ENCODE measurements at regions not wholly inside any gene's neighbourhood (a gene's known extent, or its start where the extent isn't known, plus 50 kb on each side); places are given as distances from the start of the nearest gene placed in this dataset.

DNA sequence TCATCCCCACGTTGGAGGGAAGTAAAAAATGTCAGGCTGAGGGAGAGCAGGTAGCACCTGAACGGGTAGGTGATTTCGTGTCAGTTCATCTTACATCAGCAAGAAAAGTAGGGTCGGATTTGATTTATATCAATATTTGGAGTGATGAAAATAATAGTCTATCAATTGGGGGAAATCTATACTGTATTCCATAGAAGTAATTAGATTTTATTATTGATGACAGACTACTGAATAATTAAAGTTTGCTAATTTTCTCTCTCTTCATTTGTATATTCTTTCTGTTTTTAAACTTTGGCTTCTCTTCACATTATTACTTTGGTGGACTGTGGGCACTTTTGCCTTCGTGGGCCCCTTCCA, 78.4 kb downstream of the OLIG3 start:
- TF ChIP-seq, protein P1, sequence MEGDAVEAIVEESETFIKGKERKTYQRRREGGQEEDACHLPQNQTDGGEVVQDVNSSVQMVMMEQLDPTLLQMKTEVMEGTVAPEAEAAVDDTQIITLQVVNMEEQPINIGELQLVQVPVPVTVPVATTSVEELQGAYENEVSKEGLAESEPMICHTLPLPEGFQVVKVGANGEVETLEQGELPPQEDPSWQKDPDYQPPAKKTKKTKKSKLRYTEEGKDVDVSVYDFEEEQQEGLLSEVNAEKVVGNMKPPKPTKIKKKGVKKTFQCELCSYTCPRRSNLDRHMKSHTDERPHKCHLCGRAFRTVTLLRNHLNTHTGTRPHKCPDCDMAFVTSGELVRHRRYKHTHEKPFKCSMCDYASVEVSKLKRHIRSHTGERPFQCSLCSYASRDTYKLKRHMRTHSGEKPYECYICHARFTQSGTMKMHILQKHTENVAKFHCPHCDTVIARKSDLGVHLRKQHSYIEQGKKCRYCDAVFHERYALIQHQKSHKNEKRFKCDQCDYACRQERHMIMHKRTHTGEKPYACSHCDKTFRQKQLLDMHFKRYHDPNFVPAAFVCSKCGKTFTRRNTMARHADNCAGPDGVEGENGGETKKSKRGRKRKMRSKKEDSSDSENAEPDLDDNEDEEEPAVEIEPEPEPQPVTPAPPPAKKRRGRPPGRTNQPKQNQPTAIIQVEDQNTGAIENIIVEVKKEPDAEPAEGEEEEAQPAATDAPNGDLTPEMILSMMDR (IDR thresholded peaks at IDR 0.05): peak; percentile 9
- no peak for DNase-seq
- Mint-ChIP-seq H3K27me3 (no peaks in the 10 kb centered on the region), H3K4me1 (ENCODE audit: low read depth) (peaks cover 8% of the 10 kb centered on the region), H3K9me3 (no peaks in the 10 kb centered on the region), H3K4me3 (peak overlapping the region; percentile 72), H3K36me3 (ENCODE audit: low read depth) (no peaks in the 10 kb centered on the region), H3K27ac (no peak overlapping the region)
- CTCF ChIA-PET: interaction anchor here (0.7 to 4.8 kb wide), 32 partner anchors 8 to 339 kb away, joined by 3 to 46 read pairs (median 5); no protein-coding TSS in a partner anchor
- intact Hi-C loops (cut with micrococcal nuclease): loop anchor here (1.0 kb wide), 1 partner anchor 74 kb away; no protein-coding TSS in a partner anchor
- POLR2A ChIA-PET: interaction anchor here (0.7 to 0.9 kb wide), 2 partner anchors 9 to 77 kb away, joined by 3 read pairs; no protein-coding TSS in a partner anchor
- no peak for ATAC-seq

DNA sequence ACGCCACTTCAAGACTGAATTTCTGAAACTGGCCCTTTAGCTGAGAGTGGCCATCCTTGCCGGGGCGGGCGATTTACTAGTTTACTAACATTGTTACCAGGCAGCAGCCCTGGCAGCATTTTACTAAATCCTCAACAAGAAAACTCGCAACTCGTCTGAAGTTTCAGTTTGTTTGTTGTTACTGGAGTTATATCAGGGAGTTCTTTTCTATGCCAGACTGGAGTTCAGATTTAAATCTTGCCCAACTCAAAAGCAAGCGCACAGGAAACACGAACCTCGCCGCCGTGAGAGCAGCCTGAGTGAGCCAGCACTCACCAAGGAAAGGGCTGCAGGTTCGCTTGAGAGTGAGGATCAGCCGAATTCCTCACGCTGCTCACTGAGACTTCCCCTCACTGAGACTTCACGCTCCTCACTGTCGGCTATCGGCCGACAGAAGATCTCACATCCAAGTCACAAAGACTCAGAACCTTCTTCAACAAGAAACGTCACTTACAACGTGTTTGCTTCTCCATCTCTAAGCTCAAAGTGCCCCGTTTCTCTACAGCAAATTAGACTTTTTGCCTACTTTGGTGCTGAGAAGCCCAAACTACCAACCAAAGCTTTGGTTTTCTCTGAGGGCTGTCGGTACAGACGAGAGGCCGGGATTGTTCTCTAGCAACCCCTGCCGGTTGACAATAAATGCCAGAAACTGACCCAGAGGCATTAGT, 78.9 kb downstream of the OLIG3 start:
- Mint-ChIP-seq H3K4me3 (peak overlapping the region; percentile 72), H3K27me3 (no peaks in the 10 kb centered on the region), H3K27ac (peak overlapping the region; percentile 58), H3K4me1 (ENCODE audit: low read depth) (peaks cover 8% of the 10 kb centered on the region), H3K9me3 (no peaks in the 10 kb centered on the region), H3K36me3 (ENCODE audit: low read depth) (no peaks in the 10 kb centered on the region)
- DNase-seq (peak; percentile 76), ATAC-seq (peak; percentile 97)
- intact Hi-C loops (cut with micrococcal nuclease): loop anchor here (1.0 kb wide), 1 partner anchor 73 kb away; no protein-coding TSS in a partner anchor
- ChIA-PET CTCF (interaction anchor here (0.6 to 4.8 kb wide), 36 partner anchors 8 to 338 kb away, joined by 3 to 46 read pairs (median 5); no protein-coding TSS in a partner anchor), POLR2A (interaction anchor here (0.7 to 0.9 kb wide), 2 partner anchors 9 to 76 kb away, joined by 3 read pairs; no protein-coding TSS in a partner anchor)
- TF ChIP-seq, protein P1 (IDR thresholded peaks at IDR 0.05): peak; percentile 78

DNA sequence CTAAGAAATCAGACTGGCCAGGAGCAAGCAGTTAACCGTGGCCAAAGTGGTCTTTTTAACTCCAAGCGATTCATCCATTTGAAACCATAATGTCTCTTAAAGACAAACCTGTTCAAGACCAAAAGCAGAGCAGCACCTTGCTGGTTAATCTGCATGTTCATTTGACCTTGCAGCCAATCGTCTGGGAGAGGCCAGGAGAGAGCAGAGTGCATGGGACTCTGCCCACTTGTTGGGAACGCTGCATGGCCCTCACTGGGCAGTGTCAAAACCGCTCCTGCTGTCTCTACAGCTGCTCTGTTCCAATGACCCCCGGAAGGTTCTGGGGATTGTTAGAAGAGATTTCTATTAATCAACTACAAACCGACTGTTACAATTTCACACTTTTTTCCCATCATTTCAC, 79.6 kb downstream of the OLIG3 start:
- ATAC-seq (no peak), DNase-seq (no peak)
- peaks cover 8% of the 10 kb centered on the region for H3K4me1 Mint-ChIP-seq (ENCODE audit: low read depth)
- H3K27me3 Mint-ChIP-seq: no peaks in the 10 kb centered on the region
- TF ChIP-seq, protein P1 (IDR thresholded peaks at IDR 0.05): no peak
- POLR2A ChIA-PET: interaction anchor here (1.5 kb wide), 1 partner anchor 9 kb away, joined by 4 read pairs; no protein-coding TSS in a partner anchor
- intact Hi-C loops (cut with micrococcal nuclease): no loop called here
- CTCF ChIA-PET: interaction anchor here (0.8 to 4.8 kb wide), 17 partner anchors 8 to 175 kb away, joined by 3 to 46 read pairs (median 6); no protein-coding TSS in a partner anchor
- H3K36me3 Mint-ChIP-seq (ENCODE audit: low read depth): no peaks in the 10 kb centered on the region
- H3K9me3 Mint-ChIP-seq: no peaks in the 10 kb centered on the region
- H3K27ac Mint-ChIP-seq: no peak overlapping the region
- H3K4me3 Mint-ChIP-seq: peak overlapping the region; percentile 72

DNA sequence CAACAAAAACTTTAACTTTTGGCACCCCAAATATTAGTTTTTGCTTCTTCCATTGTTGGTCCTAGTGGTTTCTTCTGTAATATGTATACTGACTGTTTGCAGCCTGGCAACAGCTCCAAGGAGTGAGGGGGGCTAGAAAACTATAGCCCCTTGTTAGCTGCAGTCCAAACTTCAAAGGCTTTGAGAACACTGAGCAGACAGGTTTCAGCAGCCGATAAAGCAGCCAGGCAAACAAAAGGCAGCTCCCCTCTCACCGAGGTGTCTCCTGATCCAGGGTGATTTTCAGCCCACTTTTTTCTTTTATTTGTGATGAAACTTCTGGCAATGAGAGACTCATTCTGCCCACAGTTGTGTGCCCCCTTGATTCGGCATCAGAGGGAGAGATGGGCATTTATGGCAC, 80.7 kb downstream of the OLIG3 start:
- ChIA-PET POLR2A (interaction anchor here (1.5 kb wide), 1 partner anchor 8 kb away, joined by 4 read pairs; no protein-coding TSS in a partner anchor), CTCF (interaction anchor here (0.7 to 4.8 kb wide), 6 partner anchors 14 to 337 kb away, joined by 3 to 46 read pairs (median 4); no protein-coding TSS in a partner anchor)
- peaks cover 2% of the 10 kb centered on the region for H3K9me3 Mint-ChIP-seq
- peaks cover 8% of the 10 kb centered on the region for H3K4me1 Mint-ChIP-seq (ENCODE audit: low read depth)
- H3K27ac Mint-ChIP-seq: no peak overlapping the region
- no peaks in the 10 kb centered on the region for H3K27me3 Mint-ChIP-seq
- no peak overlapping the region for H3K4me3 Mint-ChIP-seq
- DNase-seq (no peak), ATAC-seq (no peak)
- intact Hi-C loops (cut with micrococcal nuclease): no loop called here
- TF ChIP-seq, protein P1 (IDR thresholded peaks at IDR 0.05): no peak
- H3K36me3 Mint-ChIP-seq (ENCODE audit: low read depth): no peaks in the 10 kb centered on the region

DNA sequence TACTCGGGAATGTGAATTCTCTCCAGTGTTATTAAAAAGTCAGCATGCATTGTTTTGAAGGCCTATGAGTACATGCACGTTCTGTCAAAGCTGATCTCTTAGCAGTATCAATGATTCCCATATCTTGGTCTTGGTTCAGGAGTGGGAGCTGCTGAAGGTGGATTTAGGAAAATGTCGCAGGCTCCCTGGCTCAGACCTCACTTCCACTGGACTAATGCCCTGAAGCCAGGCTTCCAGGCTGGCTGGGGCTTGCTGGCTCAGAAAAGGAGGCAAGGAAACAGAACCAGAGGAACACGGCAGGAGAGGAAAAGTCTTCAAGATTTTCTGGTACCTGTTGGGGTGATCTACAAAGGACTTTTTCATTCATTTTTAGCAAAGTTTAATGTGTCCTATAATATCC, 81.6 kb downstream of the OLIG3 start:
- H3K4me3 Mint-ChIP-seq: no peak overlapping the region
- peaks cover 5% of the 10 kb centered on the region for H3K9me3 Mint-ChIP-seq
- CTCF ChIA-PET: interaction anchor here (0.8 to 4.8 kb wide), 3 partner anchors 21 to 336 kb away, joined by 3 to 46 read pairs (median 4); no protein-coding TSS in a partner anchor
- peaks cover 10% of the 10 kb centered on the region for H3K4me1 Mint-ChIP-seq (ENCODE audit: low read depth)
- TF ChIP-seq, protein P1 (IDR thresholded peaks at IDR 0.05): no peak
- H3K27ac Mint-ChIP-seq: no peak overlapping the region
- no peaks in the 10 kb centered on the region for H3K27me3 Mint-ChIP-seq
- ATAC-seq: no peak
- POLR2A ChIA-PET: no interaction called here
- H3K36me3 Mint-ChIP-seq (ENCODE audit: low read depth): no peaks in the 10 kb centered on the region
- no peak for DNase-seq
- intact Hi-C loops (cut with micrococcal nuclease): no loop called here
